Tibial artery (tissue), 4 donors: ENCODE measurements at regions not wholly inside any gene's neighbourhood (a gene's known extent, or its start where the extent isn't known, plus 50 kb on each side); places are given as distances from the start of the nearest gene placed in this dataset.
"Not testable (repeated sequence)": the region's sequence is repeated elsewhere in the genome, so short reads cannot be mapped to it uniquely, and the experiment has no call there.

Experiments
- DNase-seq, 2 donors: peaks; one replicate each; pipeline ENCODE4 v3.0.0-alpha.2; 2019
- H3K27ac ChIP-seq, 2 donors: fragments of 200-600 bp; sonication (generic) in 1 of 2; 1 replicate in 1 of 2; 2 replicates in 1 of 2; pipeline ENCODE4 v1.5.1; 2018 to 2019; ENCODE audit warnings: mild to moderate bottlenecking in 1 of 2
- H3K27me3 ChIP-seq, 2 donors: fragments of 200-600 bp; sonication (generic) in 1 of 2; one replicate each; pipeline versions ENCODE4 v1.5.1 to v1.6.0; 2016 to 2019
- H3K36me3 ChIP-seq, 3 donors: fragments of 200-600 bp; sonication (generic) in 2 of 3; one replicate each; pipeline ENCODE4 v1.5.1; 2016 to 2019; ENCODE audit warnings: mild to moderate bottlenecking in 2 of 3
- H3K4me1 ChIP-seq, 4 donors: fragments of 200-600 bp; sonication (generic) in 2 of 4; 1 replicate in 3 of 4; 2 replicates in 1 of 4; pipeline ENCODE4 v1.5.1; 2016 to 2019
- H3K4me3 ChIP-seq, 2 donors: fragments of 200-600 bp; sonication (generic) in 1 of 2; 1 replicate in 1 of 2; 2 replicates in 1 of 2; pipeline ENCODE4 v1.5.1; 2018 to 2019; ENCODE audit warnings: mild to moderate bottlenecking in 2 of 2
- H3K9me3 ChIP-seq, 3 donors: fragments of 200-600 bp; sonication (generic) in 1 of 3; one replicate each; pipeline ENCODE4 v1.5.1; 2016 to 2019
- intact Hi-C: fragments of 100-400 bp; cut with DNase I; formaldehyde crosslinking; loops from one replicate; pipeline ENCODE4 v1.15.0; 2023; ENCODE audit warnings: low total_unique reads
- TF ChIP-seq, protein P1 (sequence below), 2 experiments: fragments of 200-600 bp in 1 of 2; fragments of 450-650 bp in 1 of 2; IDR thresholded peaks; one replicate each; pipeline ENCODE4 v1.5.1; 2017 to 2019; ENCODE audit warnings: antibody characterized with exemption in 2 of 2, mild to moderate bottlenecking in 1 of 2, moderate library complexity in 1 of 2

- H3K27ac ChIP-seq: no peak overlapping the region
- no peaks in the 10 kb centered on the region for H3K9me3 ChIP-seq
- no peaks in the 10 kb centered on the region for H3K36me3 ChIP-seq
- no peaks in the 10 kb centered on the region for H3K27me3 ChIP-seq
- no peak overlapping the region for H3K4me3 ChIP-seq
- TF ChIP-seq, protein P1, sequence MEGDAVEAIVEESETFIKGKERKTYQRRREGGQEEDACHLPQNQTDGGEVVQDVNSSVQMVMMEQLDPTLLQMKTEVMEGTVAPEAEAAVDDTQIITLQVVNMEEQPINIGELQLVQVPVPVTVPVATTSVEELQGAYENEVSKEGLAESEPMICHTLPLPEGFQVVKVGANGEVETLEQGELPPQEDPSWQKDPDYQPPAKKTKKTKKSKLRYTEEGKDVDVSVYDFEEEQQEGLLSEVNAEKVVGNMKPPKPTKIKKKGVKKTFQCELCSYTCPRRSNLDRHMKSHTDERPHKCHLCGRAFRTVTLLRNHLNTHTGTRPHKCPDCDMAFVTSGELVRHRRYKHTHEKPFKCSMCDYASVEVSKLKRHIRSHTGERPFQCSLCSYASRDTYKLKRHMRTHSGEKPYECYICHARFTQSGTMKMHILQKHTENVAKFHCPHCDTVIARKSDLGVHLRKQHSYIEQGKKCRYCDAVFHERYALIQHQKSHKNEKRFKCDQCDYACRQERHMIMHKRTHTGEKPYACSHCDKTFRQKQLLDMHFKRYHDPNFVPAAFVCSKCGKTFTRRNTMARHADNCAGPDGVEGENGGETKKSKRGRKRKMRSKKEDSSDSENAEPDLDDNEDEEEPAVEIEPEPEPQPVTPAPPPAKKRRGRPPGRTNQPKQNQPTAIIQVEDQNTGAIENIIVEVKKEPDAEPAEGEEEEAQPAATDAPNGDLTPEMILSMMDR (IDR thresholded peaks at IDR 0.05): no peak
- no peak for DNase-seq
- no peaks in the 10 kb centered on the region for H3K4me1 ChIP-seq
- intact Hi-C loops: no loop called here
Measured at GRCh38 chr13:59279028-59279427, 884.7 kb downstream of the DIAPH3 start.

DNA sequence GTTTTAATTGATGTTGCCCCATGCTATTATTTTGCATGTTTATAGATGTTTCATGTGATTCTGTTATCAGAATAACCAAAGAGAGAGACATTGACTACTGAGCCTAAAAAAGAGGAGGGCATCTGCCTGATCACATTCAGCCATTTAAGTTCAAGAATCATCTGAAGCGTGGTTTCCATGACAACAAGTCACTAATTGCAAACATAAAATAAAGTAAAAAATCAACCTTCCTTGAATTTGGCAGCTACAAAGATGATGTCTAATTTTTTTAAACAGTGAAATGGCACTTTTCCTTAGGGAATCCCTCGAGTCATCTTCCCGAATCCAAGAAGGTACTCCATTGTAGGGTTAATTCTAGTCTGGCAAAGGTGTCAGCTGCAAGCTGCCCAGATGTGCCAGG is 884.2 kb downstream of the DIAPH3 start:
- H3K27me3 ChIP-seq: no peaks in the 10 kb centered on the region
- TF ChIP-seq, protein P1 (IDR thresholded peaks at IDR 0.05): no peak
- H3K27ac ChIP-seq: no peak overlapping the region
- no peak for DNase-seq
- no peaks in the 10 kb centered on the region for H3K9me3 ChIP-seq
- no peak overlapping the region for H3K4me3 ChIP-seq
- no peaks in the 10 kb centered on the region for H3K36me3 ChIP-seq
- H3K4me1 ChIP-seq: no peaks in the 10 kb centered on the region
- intact Hi-C loops: no loop called here

DNA sequence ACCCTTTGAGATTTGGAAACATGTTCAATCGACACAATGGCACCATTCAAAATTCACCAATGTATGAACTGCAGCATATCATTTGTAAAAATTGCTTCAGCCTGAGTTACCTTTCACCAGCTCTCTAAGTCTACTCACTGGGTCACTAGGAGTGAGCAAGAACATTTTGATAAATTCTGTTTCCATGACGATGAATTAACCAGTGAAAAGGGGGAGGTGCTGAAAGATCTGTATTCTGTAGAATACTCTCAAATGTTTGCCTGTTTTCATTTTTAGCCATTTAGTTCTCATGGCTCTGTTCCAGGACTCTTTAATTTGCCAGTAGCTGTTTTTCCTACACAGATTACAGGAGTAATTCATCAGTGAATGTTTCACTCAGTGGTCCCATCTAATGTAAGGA is 883.4 kb downstream of the DIAPH3 start:
- intact Hi-C loops: no loop called here
- Histone ChIP-seq H3K27me3 (no peaks in the 10 kb centered on the region), H3K4me3 (no peak overlapping the region), H3K4me1 (no peaks in the 10 kb centered on the region), H3K9me3 (no peaks in the 10 kb centered on the region), H3K36me3 (no peaks in the 10 kb centered on the region), H3K27ac (no peak overlapping the region)
- TF ChIP-seq, protein P1 (IDR thresholded peaks at IDR 0.05): no peak
- DNase-seq: no peak

GRCh38 chr13:59281453-59281852 is 882.3 kb downstream of the DIAPH3 start:
- intact Hi-C loops: no loop called here
- Histone ChIP-seq H3K27me3 (no peaks in the 10 kb centered on the region), H3K4me3 (no peak overlapping the region), H3K9me3 (no peaks in the 10 kb centered on the region), H3K27ac (no peak overlapping the region), H3K4me1 (no peaks in the 10 kb centered on the region), H3K36me3 (no peaks in the 10 kb centered on the region)
- TF ChIP-seq, protein P1 (IDR thresholded peaks at IDR 0.05): no peak
- DNase-seq: no peak

DNA sequence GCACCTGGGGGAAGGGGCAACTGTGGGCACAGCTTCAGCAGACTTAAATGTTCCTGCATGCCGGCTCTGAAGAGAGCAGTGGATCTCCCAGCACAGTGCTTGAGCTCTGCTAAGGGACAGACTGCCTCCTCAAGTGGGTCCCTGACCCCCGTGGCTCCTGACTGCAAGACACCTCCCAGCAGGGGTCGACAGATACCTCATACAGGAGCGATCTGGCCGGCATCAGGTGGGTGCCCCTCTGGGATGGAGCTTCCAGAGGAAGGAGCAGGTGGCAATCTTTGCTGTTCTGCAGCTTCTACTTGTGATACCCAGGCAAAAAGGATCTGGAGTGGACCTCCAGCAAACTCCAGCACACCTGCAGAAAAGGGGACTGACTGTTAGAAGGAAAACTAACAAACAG is 871.5 kb downstream of the DIAPH3 start:
- H3K9me3 ChIP-seq, intact Hi-C loops: not testable (repeated sequence)

GRCh38 chr13:59299584-59299983 is 864.1 kb downstream of the DIAPH3 start:
- Histone ChIP-seq H3K36me3 (no peaks in the 10 kb centered on the region), H3K4me1 (no peaks in the 10 kb centered on the region), H3K4me3 (no peak overlapping the region), H3K9me3 (peaks cover 0 to 5% (median 0%) of the 10 kb centered on the region in 3 donors), H3K27ac (no peak overlapping the region), H3K27me3 (no peaks in the 10 kb centered on the region)
- no peak for DNase-seq
- intact Hi-C loops: no loop called here
- TF ChIP-seq, protein P1 (IDR thresholded peaks at IDR 0.05): no peak

More for the DNA sequence above, 871.5 kb downstream of the DIAPH3 start:
- H3K4me1 ChIP-seq, H3K36me3 ChIP-seq, DNase-seq, H3K27ac ChIP-seq, H3K4me3 ChIP-seq, H3K27me3 ChIP-seq: not testable (repeated sequence)
